ENCODE measurements at regions not wholly inside any gene's neighbourhood (a gene's known extent, or its start where the extent isn't known, plus 50 kb on each side); places are given as distances from the start of the nearest gene placed in this dataset.

GRCh38 chr2:51595836-51596235, 563.9 kb upstream of the NRXN1 start:
- intact Hi-C loops (cut with micrococcal nuclease; ENCODE audit: unreplicated experiment) (no loop called here), in situ Hi-C loops (cut with MboI) (no loop called here)
- SMC1A ChIA-PET (ENCODE audit: uncharacterized antibody, unreplicated experiment) = no interaction called here
- H3K27me3 ChIP-seq (replicated peaks in 1 of 2; ENCODE audit: control insufficient read depth in 2 of 2, insufficient read depth in 2 of 2, low read length in 1 of 2) = no peaks in the 10 kb centered on the region
- H3K9ac ChIP-seq (ENCODE audit: control insufficient read depth, insufficient read depth, low read length) = no peak overlapping the region
- H2AFZ ChIP-seq (ENCODE audit: control insufficient read depth, low read depth, low read length) = no peak overlapping the region
- POLR2A ChIA-PET = no interaction called here
- no peaks in the 10 kb centered on the region for H3K4me1 ChIP-seq (ENCODE audit: control insufficient read depth, insufficient read depth, low read length)
- no peaks in the 10 kb centered on the region for H3K9me3 ChIP-seq (replicated peaks; ENCODE audit: control insufficient read depth, insufficient read depth, low read length)
- FAIRE-seq (no peak), ATAC-seq (no peak), DNase-seq (ENCODE audit: low read depth, low spot score) (no peak)
- BruUV-seq (replicated peaks) = no TSS peak
- H3K27ac ChIP-seq (ENCODE audit: control insufficient read depth, insufficient read depth) = no peak overlapping the region
- RAD21 ChIA-PET (ENCODE audit: unreplicated experiment) = no interaction called here
- no peak for TF ChIP-seq CHD1 (IDR thresholded peaks at IDR 0.05; ENCODE audit: low read depth, low read length)
- no peak for TF ChIP-seq CBX5 (IDR thresholded peaks at IDR 0.05; ENCODE audit: low read depth)
- TF ChIP-seq, protein P1, sequence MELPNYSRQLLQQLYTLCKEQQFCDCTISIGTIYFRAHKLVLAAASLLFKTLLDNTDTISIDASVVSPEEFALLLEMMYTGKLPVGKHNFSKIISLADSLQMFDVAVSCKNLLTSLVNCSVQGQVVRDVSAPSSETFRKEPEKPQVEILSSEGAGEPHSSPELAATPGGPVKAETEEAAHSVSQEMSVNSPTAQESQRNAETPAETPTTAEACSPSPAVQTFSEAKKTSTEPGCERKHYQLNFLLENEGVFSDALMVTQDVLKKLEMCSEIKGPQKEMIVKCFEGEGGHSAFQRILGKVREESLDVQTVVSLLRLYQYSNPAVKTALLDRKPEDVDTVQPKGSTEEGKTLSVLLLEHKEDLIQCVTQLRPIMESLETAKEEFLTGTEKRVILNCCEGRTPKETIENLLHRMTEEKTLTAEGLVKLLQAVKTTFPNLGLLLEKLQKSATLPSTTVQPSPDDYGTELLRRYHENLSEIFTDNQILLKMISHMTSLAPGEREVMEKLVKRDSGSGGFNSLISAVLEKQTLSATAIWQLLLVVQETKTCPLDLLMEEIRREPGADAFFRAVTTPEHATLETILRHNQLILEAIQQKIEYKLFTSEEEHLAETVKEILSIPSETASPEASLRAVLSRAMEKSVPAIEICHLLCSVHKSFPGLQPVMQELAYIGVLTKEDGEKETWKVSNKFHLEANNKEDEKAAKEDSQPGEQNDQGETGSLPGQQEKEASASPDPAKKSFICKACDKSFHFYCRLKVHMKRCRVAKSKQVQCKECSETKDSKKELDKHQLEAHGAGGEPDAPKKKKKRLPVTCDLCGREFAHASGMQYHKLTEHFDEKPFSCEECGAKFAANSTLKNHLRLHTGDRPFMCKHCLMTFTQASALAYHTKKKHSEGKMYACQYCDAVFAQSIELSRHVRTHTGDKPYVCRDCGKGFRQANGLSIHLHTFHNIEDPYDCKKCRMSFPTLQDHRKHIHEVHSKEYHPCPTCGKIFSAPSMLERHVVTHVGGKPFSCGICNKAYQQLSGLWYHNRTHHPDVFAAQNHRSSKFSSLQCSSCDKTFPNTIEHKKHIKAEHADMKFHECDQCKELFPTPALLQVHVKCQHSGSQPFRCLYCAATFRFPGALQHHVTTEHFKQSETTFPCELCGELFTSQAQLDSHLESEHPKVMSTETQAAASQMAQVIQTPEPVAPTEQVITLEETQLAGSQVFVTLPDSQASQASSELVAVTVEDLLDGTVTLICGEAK (IDR thresholded peaks at IDR 0.05; ENCODE audit: borderline replicate concordance) = no peak
- no peak for TF ChIP-seq CREB1 (IDR thresholded peaks at IDR 0.05; ENCODE audit: low read depth)
- no peak for TF ChIP-seq GABPA (IDR thresholded peaks at IDR 0.05; ENCODE audit: low read depth)
- no peaks in the 10 kb centered on the region for H3K79me2 ChIP-seq (ENCODE audit: control insufficient read depth, insufficient read depth, low read length)
- no peak overlapping the region for H3K4me2 ChIP-seq (ENCODE audit: control insufficient read depth, insufficient read depth)
- CTCF ChIA-PET = no interaction called here
- H3K4me3 ChIP-seq = no peak overlapping the region
- no peaks in the 10 kb centered on the region for H4K20me1 ChIP-seq (ENCODE audit: control insufficient read depth, insufficient read depth)
- H3K36me3 ChIP-seq (ENCODE audit: control insufficient read depth in 2 of 2, insufficient read depth in 2 of 2, low read length in 1 of 2) = no peaks in the 10 kb centered on the region
